HUES48 (cell line): ENCODE measurements at regions not wholly inside any gene's neighbourhood (a gene's known extent, or its start where the extent isn't known, plus 50 kb on each side); places are given as distances from the start of the nearest gene placed in this dataset.

ENCODE experiments used
- H3K27ac ChIP-seq: one replicate; pipeline ENCODE4 v1.7.0; 2013; ENCODE audit warnings: low read depth, low read length, inconsistent platforms
- H3K27me3 ChIP-seq: 2 replicates; pipeline ENCODE4 v1.6.1; 2013; ENCODE audit warnings: mild to moderate bottlenecking, low read length; ENCODE audit not compliant: control insufficient read depth, insufficient read depth
- H3K36me3 ChIP-seq: 2 replicates; pipeline ENCODE4 v1.6.1; 2013; ENCODE audit warnings: low read length; ENCODE audit not compliant: control insufficient read depth, insufficient read depth
- H3K4me1 ChIP-seq: 2 replicates; pipeline ENCODE4 v1.6.1; 2013; ENCODE audit warnings: mild to moderate bottlenecking, low read length; ENCODE audit not compliant: control insufficient read depth, insufficient read depth
- H3K4me3 ChIP-seq: 2 replicates; pipeline ENCODE4 v1.5.1; 2013; ENCODE audit warnings: mild to moderate bottlenecking, low read depth, low read length
- H3K9ac ChIP-seq: 2 replicates; pipeline ENCODE4 v1.6.1; 2013; ENCODE audit warnings: mild to moderate bottlenecking, low read depth, low read length, moderate library complexity
- H3K9me3 ChIP-seq: 2 replicates; pipeline ENCODE4 v1.6.1; 2013; ENCODE audit warnings: low read length; ENCODE audit not compliant: control insufficient read depth, insufficient read depth

DNA sequence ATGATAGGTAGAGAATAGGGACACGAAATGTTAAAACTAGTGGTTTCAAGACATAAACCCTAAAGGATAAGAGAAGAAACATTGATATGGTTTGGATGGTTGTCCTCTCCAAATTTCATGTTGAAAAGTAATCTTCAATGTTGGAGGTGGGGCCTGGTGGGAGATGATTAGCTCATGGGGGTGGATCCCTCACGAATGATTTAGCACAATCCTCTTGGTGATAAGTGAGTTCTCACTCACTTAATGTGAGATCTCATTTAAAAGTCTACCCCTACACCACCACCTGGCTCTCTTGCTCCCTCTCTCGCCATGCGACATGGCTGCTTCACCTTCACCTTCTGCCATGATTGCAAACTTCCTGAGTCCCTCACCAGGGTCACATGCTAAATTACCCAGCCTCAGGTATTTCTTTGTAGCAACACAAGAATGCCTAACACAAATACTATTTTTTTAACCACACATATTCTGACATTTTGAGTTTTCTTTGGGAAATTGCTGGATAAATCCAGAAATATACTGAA, 242.4 kb upstream of the PHF14 start:
- Histone ChIP-seq H3K9ac (no peak overlapping the region), H3K27ac (no peak overlapping the region), H3K4me1 (no peaks in the 10 kb centered on the region), H3K27me3 (no peaks in the 10 kb centered on the region), H3K36me3 (no peaks in the 10 kb centered on the region), H3K4me3 (no peak overlapping the region), H3K9me3 (no peaks in the 10 kb centered on the region)

DNA sequence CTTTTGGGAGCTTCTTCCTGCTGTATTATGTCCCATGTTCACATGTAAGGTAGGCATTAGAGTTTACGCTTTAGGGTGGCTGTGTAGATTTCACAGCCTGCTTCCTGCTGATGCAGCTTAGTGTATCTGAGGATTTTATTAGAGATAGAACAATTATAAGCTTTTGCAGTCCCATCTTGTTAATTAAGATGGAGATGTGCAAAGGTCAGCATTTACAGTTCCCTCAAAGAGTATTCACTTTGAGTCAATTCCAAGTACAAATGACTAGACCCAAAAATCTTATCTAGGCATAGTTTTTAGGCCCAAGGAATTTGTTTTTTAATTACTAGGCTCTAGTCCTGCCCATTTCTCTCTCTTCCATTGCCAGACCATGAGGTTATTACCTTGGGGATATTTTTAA, 239.9 kb upstream of the PHF14 start:
- no peaks in the 10 kb centered on the region for H3K36me3 ChIP-seq
- H3K9me3 ChIP-seq: no peaks in the 10 kb centered on the region
- no peak overlapping the region for H3K27ac ChIP-seq
- H3K9ac ChIP-seq: no peak overlapping the region
- H3K4me1 ChIP-seq: no peaks in the 10 kb centered on the region
- H3K27me3 ChIP-seq: no peaks in the 10 kb centered on the region
- no peak overlapping the region for H3K4me3 ChIP-seq

DNA sequence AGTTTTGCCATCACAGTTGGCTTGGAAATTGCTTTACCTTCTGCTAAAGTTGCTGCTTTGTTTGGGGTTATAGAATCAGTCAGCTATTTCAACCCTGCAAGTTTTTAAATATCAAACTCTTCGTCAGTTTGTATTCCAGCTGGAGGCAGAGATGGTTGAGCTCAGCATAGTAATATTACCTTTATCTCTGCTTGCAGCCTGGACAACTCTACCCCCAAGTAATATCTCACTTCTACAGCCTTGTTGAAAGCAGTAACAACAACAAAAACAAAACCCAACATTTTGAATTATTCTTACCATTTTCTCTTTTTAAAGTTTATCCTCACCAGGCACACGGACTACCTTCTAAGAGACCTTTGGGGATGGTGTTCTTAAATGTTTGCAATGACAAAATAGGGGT, 239.1 kb upstream of the PHF14 start:
- Histone ChIP-seq H3K27ac (no peak overlapping the region), H3K4me1 (no peaks in the 10 kb centered on the region), H3K9me3 (no peaks in the 10 kb centered on the region), H3K9ac (no peak overlapping the region), H3K4me3 (no peak overlapping the region), H3K36me3 (no peaks in the 10 kb centered on the region), H3K27me3 (no peaks in the 10 kb centered on the region)

DNA sequence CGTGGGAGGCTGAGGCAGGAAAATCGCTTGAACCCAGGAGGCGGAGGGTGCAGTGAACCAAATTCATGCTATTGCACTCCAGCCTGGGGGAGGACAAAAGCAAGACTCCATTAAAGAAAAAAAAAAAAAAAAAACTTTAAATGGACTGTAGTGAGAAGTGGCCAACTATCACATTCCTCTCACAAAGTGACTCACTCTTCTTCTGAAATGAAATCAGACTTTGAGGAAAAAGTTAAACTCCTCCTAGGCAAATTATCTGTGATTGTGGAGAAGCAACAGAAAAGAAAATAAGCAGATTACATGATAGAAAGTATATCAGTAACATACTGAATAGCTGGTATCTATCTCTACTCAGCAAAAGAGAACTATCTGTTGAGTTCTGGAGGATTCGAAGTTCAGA, 234.3 kb upstream of the PHF14 start:
- Histone ChIP-seq H3K27me3 (no peaks in the 10 kb centered on the region), H3K27ac (no peak overlapping the region), H3K4me3 (no peak overlapping the region), H3K4me1 (no peaks in the 10 kb centered on the region), H3K36me3 (no peaks in the 10 kb centered on the region), H3K9ac (no peak overlapping the region), H3K9me3 (no peaks in the 10 kb centered on the region)

DNA sequence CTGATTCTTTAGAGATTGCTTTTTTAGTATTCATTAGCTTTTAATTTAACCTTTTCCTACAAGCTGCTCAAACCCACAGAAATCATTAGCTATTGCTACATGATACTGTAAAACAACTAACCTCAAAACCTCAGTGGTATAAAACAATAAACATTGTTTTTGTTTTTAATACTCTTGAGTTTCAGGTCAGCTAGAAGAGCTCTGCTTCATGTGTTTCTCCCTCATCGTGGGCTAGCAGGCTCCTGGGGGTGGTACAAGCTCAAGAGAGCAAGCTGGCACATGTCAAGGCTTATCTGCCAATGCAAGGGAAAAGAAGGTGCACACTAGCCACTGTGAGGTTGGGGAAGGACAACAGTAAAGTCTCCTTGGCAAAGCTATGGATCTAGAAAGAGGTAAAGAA, 232.9 kb upstream of the PHF14 start:
- Histone ChIP-seq H3K4me1 (no peaks in the 10 kb centered on the region), H3K4me3 (no peak overlapping the region), H3K27me3 (no peaks in the 10 kb centered on the region), H3K9ac (no peak overlapping the region), H3K9me3 (no peaks in the 10 kb centered on the region), H3K36me3 (no peaks in the 10 kb centered on the region), H3K27ac (no peak overlapping the region)

DNA sequence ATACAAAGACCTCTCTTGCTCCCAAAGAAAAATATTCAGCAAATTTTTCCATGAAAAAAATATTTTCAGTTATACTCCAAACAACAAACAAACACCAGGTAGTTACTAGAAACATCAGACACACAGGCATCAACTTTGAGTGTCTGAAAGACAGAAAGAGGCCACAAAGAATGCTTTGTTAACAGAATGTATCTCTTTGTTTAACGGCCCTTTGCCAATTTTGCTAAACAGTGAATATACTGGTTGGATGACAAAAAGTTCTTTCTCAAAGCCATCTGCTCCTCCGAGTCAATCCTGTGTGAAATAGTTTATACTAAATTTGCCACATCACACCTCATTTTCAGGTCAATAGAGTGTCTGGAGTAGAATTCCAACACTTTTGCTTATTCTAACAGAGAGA, 216.7 kb upstream of the PHF14 start:
- H3K4me3 ChIP-seq: no peak overlapping the region
- no peak overlapping the region for H3K27ac ChIP-seq
- H3K4me1 ChIP-seq: no peaks in the 10 kb centered on the region
- no peak overlapping the region for H3K9ac ChIP-seq
- no peaks in the 10 kb centered on the region for H3K27me3 ChIP-seq
- peaks cover 23% of the 10 kb centered on the region for H3K9me3 ChIP-seq
- no peaks in the 10 kb centered on the region for H3K36me3 ChIP-seq

DNA sequence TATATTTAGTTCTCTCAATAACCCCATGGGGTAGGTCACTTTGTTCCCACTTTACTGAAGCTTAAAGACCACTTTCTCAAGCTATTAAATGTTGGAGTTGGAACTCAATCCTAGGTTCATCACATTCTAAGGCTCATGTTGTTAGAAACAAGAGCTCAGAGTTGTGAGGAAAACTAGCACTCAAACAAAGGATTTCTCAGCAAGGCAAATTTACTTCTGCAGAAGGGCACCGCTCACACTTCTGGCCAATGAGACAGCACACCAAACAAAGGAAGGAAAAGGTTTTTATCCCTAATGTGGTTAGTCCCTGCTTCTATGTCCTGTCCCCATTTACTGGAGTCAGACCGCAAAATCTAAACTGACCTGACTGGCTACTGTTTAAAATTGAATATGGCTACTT, 214.6 kb upstream of the PHF14 start:
- Histone ChIP-seq H3K36me3 (no peaks in the 10 kb centered on the region), H3K9ac (no peak overlapping the region)

DNA sequence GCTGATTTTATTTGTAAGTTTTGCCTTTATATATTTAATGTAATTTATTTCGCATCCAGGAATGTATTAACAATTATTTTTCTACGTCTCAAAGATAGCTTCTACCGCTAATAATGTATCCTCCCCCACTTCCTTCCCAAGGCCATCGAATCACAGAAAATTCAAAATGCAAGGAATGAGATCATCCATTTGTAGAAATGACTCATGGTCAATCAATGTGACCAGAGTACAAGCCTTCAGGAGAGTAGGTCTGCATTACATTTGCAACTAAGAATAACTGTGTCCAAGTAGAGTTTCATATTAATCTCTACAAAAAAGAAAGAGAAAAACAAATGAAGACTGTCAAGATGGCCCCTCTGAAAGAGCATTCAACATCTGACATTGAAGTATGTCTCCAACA, 205.9 kb upstream of the PHF14 start:
- Histone ChIP-seq H3K9ac (no peak overlapping the region), H3K4me1 (peaks cover 3% of the 10 kb centered on the region), H3K4me3 (no peak overlapping the region), H3K9me3 (no peaks in the 10 kb centered on the region), H3K27me3 (no peaks in the 10 kb centered on the region), H3K36me3 (no peaks in the 10 kb centered on the region), H3K27ac (no peak overlapping the region)

More for the DNA sequence above, 214.6 kb upstream of the PHF14 start:
- Histone ChIP-seq H3K27ac (no peak overlapping the region), H3K9me3 (peaks cover 23% of the 10 kb centered on the region), H3K4me1 (no peaks in the 10 kb centered on the region), H3K27me3 (no peaks in the 10 kb centered on the region), H3K4me3 (no peak overlapping the region)

DNA sequence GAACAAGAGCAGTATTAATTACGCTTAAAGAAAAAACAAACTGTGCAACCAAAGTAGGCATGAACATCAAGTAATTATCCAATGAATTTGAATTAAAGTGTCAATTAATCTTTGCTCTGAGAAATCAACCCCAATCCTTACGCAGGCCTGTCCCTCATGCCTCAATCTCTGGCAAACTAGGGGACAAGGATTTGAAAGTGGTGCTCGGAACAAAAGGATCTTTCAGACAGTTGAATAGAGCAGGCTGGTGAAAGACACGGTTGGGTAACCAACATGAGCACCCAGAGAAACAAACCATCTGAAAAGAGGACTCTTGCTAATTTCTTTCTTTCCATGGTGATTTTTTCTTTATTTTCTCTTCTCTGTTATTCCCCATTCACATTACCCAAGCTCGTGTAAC, 203.5 kb upstream of the PHF14 start:
- no peaks in the 10 kb centered on the region for H3K36me3 ChIP-seq
- no peak overlapping the region for H3K4me3 ChIP-seq
- peaks cover 7% of the 10 kb centered on the region for H3K4me1 ChIP-seq
- no peak overlapping the region for H3K27ac ChIP-seq
- H3K9ac ChIP-seq: no peak overlapping the region
- H3K9me3 ChIP-seq: no peaks in the 10 kb centered on the region
- H3K27me3 ChIP-seq: no peaks in the 10 kb centered on the region

DNA sequence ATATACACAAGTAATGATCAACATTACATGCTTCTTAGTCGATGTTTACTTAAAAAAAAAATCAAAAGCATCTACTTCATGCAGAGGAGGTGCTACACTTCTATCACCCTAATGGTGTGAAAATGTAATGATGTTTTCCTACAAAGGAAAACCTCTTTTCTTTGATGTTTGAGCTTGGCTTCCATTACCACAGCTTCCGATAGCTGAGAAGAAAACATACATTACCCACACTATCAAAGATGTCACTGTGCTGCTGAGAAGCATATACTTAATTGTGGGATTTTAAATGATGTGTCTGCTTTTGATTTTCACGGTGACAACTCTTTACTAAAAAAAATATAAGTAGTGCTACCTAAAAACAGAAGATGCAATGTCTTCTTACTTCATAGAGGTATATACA, 200.2 kb upstream of the PHF14 start:
- Histone ChIP-seq H3K36me3 (no peaks in the 10 kb centered on the region), H3K27me3 (no peaks in the 10 kb centered on the region), H3K9ac (no peak overlapping the region), H3K4me3 (no peak overlapping the region), H3K4me1 (peaks cover 7% of the 10 kb centered on the region), H3K9me3 (no peaks in the 10 kb centered on the region), H3K27ac (no peak overlapping the region)

DNA sequence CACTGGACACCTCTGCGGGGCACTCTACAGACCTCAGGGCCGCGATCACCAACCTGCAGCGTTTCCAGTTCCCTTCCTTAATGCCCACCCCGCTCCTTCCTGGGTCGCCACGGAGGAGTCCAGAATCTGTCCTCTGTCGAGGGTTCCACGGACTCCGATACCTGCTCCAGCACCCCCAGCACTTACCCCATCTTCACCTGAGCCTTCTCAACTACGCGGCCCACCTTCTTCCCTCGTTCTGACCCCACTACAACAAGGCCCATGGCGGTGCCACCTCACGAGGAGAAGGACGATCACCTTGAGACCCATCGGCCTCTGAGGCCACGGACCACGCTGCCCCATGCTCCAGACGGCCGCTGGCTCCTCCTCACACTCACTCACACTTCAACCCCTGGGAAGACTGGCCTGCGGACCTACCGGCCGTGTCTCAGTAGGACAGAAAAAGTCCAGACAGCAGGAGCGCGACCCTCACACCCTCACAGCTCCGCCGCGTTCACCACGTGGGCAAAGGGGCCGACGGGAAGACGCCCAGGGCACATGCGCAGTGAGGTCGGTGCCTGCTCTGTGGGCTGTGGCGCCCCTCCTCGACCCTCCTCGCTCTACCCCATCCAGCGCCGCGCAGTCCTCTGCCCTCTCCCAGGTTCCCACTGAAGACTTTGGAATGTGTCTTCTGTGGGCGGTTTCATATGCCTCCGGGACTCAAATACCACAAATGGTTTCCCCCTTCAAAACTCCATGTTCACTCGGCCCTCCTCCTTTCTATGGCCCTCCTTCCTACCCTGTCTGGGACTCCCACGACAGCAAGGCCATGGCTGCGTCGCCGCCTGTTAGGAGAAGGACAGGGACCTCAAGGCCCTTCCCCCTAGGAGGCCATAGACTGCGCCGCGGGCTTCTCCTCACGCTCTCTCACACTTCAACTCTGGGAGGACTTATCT, 193.9 kb upstream of the PHF14 start:
- H3K27me3 ChIP-seq: no peaks in the 10 kb centered on the region
- no peak overlapping the region for H3K27ac ChIP-seq
- no peak overlapping the region for H3K9ac ChIP-seq
- H3K9me3 ChIP-seq: no peaks in the 10 kb centered on the region
- H3K4me3 ChIP-seq: no peak overlapping the region
- H3K36me3 ChIP-seq: no peaks in the 10 kb centered on the region
- H3K4me1 ChIP-seq: no peaks in the 10 kb centered on the region
